NCI-H128 (cell line): ENCODE measurements at regions not wholly inside any gene's neighbourhood (a gene's known extent, or its start where the extent isn't known, plus 50 kb on each side); places are given as distances from the start of the nearest gene placed in this dataset.
"Not testable (repeated sequence)": the region's sequence is repeated elsewhere in the genome, so short reads cannot be mapped to it uniquely, and the experiment has no call there.

ENCODE experiments used
- DNase-seq: peaks from one replicate; lab custom pipeline; 2025; ENCODE audit not compliant: unreplicated experiment; lab: John Stamatoyannopoulos, UW

DNA sequence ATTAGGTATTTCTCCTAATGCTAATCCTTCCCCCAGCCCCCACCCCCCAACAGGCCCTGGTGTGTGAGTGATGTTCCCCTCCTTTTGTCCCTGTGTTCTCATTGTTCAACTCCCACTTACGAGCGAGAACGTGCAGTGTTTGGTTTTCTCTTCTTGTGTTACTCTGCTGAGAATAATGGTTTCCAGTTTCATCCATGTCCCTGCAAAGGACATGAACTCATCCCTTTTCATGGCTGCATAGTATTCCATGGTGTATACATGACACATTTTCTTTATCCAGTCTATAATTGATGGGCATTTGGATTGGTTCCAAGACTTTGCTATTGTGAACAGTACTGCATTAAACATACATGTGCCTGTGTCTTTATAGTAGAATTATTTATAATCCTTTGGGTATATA is 138.9 kb upstream of the TMEM229A start:
- not testable (repeated sequence) for DNase-seq

DNA sequence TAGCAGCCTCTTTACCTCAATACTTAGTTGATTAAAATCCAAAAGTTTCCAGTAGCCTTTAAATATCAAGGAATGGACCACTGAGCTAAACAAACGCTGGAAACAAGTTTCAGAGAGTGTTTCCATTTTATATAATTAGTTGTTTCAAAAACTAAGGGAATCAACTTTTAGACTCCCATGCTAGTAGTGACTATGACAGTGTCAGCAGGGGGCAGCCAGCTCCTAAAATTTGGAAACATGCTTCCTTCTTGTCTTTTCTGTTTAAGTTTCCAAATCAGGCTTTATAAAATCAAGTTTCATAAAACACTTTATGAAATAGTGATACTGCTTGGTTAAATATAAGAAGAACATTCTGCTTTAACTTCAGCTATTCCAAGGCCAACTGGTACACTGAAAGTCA is 138.2 kb upstream of the TMEM229A start:
- no peak for DNase-seq

DNA sequence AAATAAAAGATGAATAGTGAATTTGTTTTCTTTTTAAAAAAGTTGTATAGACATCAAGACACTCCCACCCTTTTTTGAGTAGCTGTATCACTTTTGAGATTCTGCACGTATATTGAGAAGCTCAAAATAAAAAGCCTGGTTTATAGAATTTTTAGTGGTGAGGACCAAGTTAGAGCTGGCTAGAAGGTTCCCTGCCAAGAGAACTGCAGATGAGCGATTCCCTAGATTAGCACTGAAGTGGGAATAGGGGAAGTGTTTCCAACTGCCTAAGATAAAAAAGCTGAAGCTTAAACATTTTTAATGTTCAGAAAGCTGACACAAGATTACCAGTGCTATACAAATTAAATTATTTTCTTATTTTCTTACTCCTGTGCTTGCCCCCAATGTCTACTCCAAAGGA is 135.7 kb upstream of the TMEM229A start:
- no peak for DNase-seq

DNA sequence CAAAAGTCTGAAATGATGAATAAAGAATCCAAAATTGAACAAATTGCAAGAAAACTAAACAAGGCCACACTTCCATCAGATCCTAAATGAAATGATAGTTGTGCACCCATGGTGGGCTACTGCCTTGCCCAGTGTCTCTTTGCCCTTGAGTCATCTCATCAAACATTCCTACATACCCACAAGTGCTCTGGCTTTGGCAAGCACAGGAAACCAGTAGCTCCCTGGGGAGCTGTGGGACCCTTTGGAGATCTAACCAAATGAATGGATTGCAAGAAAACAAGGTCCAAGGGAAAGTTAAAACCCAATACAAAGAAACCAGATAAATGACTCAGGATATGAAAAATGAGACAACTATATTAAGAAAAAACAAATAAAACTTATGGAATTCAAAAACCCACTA is 129.8 kb upstream of the TMEM229A start:
- no peak for DNase-seq

DNA sequence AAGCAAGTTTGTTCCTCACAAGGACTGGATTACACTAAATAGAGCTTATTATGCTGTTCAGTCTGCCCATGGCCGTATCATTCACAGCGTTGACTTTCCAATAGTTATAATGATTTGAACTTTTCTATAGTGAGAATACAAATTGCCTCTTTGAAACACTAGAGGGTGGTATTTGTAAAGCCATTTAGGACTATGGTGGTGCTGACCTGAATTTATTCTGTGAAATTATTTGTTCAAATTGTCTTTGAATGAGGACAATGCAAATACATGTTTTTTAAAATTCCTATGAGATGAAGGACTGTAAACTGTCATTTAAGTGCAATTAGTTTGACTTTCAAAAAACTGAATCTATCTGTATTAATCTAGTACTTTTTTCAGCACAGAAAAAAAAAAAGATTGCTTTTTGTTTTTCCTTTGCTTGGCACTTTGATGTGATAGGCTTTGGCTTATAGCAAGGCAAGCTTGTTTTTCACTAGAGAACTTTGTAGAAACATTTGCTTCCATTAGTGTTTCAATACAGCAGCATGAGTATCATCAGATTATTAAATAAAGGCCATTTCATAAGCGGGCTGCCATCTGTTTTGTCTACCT is 122.7 kb upstream of the TMEM229A start:
- no peak for DNase-seq

DNA sequence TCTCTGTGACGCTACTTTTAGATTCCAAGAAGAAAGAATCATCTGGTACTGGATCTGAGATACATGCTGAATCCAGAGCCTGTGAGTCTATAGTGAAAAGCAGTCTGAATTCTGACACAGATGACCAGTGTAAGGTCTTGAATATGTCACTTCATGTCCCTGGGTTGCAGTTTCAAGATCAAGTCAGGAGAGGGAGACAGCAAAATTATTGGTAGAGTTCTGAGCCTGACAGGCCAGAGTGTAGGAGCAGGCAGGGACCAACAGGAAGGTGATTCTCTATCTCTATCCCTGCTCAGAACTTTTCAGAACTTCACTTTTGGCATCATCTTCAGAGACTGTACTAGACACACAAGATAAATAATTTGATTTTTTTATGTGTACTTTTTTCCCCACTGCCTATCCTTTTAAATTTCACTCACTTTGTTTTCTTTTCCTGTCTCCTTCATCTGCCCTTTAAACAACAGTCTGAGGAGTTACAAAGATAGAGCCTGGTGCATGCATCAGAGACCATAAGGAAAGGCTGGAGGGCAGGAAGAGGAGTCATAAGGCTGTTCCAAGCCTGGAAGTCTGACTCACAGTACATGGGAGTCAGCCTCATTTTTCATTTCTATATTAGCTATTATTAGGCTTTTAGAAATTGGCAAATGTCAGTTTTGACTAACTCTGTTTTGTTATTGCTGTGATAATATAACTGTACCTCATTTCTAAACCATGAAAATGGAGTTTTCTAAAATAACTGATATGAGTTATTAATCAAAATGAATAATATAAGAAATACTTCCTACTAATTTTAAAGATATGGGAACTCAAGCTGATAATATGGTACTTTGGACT is 120.2 kb upstream of the TMEM229A start:
- DNase-seq = no peak

DNA sequence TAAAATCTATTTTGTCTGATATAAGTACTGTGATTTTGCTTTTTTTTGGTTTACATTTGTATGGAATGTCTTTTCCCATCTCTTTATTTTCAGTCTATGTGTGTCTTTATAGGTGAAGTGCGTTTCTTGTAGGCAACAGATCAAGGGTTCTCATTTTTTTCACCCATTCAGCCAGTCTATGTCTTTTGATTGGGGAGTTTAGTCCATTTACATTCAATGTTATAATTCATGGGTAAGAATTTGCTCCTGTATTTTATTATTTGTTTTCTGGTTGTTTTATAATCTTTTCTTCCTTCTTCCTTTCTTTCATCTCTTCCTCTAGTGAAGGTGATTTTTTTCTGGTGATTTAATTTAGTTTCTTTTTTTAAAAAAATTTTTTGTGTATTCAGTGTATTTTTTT is 104.8 kb upstream of the TMEM229A start:
- no peak for DNase-seq

DNA sequence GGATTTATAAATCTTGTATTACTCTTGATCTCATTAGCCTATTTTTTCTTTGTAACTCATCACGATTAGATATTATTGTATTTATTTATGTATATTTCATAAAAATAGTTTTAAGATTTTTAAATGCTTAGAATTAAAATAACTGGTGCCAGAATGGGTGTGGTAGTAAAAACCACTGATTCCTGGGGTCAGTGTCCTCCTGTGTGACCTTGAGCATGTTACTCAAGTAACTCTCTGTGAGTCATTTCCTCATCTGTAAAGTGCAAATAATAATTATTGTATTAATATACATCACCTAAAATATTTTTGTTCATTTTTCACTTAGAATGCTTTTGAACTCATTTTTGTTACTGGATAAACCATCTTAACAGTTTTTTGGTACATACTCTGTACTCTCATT is 91.3 kb upstream of the TMEM229A start:
- DNase-seq = no peak

DNA sequence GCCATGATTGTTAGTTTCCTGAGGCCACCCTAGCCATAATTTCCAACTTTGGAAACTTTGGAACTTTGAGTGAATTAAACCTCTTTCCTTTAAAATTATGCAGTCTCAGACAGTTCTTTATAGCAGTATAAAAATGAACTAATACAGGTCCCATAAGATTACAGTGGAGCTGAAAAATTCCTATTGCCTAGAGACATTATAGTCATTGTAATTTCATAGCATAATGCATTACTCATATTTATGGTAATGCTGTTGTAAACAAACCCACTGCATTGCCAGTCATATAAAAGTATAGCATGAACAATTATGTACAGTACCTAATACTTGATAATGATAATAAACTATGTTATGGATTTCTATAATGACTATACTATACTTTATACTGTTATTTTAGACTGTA is 88.0 kb upstream of the TMEM229A start:
- no peak for DNase-seq

DNA sequence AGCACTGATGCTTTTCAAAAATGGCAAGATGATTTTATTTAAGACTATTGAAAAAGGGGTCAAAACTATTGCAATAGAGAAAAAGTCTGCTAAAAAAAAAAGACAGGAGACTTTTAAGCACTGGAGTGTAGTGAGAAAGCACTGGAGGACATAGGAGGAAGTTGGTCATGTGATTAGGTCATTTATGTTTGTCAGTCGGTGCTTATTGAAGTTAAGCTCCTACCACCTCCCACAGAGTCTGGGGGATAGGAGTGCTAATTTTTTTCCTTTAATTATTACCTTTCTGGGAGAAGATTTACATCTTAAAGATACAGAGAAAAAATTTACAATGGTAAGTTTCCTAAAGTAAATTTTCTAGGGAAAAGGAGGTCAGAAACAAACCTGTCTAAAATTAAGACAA is 80.2 kb upstream of the TMEM229A start:
- no peak for DNase-seq

DNA sequence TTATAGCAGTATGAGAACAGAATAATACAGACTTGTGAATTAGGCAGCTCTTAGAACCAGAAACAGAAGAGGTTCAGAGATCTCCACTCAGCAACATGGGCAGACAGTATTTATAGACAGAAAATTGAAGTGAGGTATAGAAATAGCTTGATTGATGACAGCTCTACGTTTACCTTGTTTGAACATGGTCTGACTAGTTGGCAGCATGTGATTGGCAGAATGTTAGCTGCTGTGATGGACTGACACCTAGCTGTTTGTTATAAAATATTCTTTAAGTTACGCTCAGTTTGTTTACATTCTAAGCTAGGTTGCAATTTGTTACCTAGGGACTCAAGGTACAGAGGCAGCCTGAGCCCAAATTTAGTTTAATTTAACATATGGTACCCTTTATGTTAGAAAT is 73.7 kb upstream of the TMEM229A start:
- DNase-seq = no peak

DNA sequence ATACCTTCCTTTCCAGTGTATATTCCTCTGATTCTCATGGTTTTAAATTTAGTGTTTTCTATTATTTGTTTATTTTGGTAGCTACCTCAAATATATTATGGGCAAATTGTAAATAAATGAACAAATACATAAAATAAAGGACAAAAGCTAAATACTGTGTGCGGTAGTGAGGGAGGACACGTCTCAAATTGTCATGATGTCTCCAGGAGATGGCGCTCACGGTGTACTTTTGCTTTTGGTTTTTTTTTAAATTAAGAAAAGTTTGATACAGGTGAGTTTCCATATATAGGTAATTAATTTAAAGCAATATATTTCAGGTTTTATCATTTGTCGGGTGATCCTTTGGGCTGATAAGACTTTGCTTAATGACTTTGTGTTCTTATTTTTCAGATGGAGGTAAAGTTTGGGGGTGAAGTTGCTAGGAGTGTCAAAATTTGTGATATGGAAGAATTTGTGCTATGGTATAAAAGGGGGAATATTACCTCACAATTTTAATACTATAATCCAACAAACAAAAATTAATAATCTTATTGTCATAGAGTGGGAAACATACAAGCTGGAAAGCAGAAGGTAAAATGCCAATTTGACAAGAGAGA is 68.4 kb upstream of the TMEM229A start:
- peak; percentile 8 for DNase-seq

DNA sequence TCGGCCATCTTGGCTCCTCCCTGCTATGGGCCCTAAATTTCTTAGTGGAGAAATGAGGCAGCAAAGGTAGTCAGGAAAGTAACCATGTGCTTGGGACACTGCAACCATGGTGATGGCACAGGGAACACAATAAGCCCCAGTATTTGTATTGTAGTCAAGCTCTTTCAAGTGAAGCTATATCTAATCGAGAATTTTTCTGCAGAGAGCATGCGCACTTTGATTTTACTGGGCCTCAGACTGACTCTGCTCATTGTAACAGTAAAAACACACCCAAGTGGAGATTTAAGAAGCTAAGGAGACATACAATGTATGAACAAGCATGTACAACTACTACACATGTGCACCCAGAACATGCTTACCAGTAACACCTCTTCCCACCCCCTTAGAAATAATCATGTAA is 67.3 kb upstream of the TMEM229A start:
- DNase-seq = no peak

DNA sequence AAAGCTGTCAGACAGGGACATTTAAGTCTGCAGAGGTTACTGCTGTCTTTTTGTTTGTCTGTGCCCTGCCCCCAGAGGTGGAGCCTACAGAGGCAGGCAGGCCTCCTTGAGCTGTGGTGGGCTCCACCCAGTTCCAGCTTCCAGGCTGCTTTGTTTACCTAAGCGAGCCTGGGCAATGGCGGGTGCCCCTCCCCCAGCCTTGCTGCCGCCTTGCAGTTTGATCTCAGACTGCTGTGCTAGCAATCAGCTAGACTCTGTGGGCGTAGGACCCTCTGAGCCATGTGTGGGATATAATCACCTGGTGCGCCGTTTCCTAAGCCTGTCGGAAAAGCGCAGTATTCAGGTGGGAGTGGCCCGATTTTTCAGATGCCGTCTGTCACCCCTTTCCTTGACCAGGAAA is 66.7 kb upstream of the TMEM229A start:
- DNase-seq = not testable (repeated sequence)

DNA sequence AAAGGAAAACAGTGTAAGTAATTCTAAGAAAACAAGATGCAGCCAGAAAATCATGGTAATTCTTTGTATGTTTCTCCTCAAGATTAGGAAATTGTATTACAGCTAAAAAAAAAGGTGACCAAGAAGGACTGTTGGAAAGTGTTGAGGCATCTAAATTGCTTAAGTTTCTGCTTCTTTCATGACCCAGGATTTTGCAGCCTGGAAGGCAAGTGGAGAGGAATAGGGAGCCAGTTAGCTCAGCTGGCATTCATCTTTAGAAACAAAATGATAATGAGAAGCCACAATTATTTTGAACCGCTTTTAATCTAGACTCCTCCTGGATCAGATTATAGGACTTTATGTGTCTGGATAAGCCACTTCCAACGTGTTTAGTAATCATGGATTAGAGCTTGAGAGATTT is 56.8 kb upstream of the TMEM229A start:
- DNase-seq = no peak

DNA sequence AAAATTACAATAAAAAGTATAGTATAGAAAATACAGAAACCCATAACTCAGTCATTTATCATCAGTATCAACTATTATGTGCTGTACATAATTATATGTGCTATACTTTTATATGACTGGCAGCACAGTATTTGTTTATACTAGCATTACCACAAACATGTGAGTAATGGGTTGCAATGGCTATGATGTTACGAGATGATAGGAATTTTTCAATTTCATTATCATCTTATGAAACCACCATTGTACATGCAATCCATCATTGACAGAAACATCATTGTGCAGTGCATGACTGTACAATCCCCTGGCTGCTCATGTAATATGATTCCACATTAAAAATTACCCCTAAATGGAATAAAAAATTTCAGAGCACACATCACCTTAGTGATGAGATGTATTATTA is 55.7 kb upstream of the TMEM229A start:
- DNase-seq = no peak

DNA sequence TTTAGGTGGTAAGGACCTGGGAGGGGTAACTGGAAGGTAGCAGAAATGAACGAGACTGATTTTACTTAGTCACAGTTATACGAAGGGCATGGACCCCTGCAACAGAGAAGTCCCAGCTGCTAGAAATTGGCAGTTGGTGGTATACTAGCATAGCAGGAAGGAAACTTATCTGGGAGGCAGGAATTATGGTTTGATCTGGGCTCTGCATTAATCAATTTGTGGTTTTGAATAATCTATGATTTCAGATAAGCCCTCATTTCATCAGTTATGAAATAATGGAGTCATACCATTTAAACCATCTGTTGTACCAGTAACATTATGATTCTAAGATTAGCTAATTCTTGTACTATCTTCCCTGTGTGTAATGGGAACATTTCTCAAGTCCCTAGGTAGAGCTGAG is 54.0 kb upstream of the TMEM229A start:
- DNase-seq = no peak

DNA sequence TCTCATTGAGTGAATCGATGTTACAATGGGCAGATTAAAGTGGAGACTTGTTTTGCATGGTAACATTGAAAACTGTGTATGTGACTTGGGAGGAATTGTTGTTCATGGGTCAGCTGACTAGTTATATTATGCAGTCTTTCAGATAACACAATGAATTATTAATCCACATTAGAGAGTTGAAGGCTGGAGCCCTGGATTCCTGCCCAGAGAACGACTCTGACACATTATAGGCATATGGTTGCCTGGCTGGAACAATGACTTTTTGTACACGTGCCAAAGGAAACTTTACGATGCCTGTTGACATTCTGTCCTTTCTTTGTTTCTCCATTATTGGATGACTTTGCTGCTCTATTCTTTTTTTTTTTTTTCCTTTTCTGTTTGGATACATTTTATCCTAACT is 52.3 kb upstream of the TMEM229A start:
- peak; percentile 5 for DNase-seq

DNA sequence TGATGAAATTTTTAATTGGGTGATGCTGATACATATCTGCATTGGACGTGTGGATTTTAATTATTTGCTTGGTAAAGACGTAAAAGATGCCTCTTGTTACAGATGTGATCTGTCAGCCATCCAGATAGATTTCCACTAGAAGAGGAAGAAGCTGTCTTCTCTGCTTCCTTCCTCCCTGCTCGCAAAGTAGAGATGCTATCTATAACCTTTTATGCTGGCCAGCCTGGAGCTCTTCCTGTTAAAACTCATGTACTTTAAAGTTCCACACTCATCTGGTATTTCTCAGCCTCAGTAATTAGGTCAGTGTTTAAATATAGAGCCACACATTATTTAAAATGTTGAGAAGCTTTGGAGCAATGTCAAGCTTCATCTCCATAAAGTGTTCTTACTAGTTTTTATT is 51.2 kb upstream of the TMEM229A start:
- DNase-seq = no peak
